ENCODE measurements at regions not wholly inside any gene's neighbourhood (a gene's known extent, or its start where the extent isn't known, plus 50 kb on each side); places are given as distances from the start of the nearest gene placed in this dataset.

DNA sequence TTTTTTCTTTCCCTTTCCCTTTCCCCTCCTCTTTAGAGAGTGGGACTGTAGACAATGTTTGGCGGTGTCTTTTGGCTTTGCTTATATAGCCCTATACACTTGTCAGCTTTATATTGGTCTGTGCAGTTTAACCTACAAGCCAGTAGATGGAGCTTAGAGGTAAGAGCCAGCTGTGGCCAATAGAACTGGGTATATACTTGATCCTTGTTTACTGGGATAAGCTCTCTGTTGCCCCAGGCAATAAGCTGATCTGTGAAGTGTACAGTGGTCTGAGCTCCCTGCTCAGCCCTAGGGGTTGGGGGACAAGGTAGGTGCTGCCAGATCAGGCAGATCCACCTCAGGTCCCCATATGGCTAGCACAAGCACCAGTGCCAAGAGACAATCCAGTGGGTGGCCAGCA is 434.1 kb downstream of the NOVA1 start:
- in situ Hi-C loops (cut with MboI; ENCODE audit: low pct_unique_long_range_greater_than_20kb, low sequenced_read_pairs), result no loop called here
- DNase-seq, result peak; percentile 10

DNA sequence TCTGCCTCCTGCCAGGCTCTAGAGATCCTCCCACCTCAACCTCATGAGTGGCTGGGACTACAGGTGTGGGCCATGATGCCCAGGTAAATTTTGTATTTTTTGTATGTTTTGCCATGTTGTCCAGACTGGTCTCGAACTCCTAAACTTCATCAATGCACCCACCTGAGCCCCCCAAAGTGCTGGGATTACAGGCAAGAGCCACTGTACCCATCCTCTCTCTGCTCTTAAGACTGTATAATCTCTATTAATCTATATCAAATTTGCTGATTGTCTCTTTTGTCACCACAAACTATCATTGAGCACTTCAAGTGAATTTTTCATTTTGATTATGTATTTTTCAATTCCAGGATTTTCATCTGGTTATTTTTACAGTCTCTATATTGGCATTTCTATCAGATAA is 440.3 kb downstream of the NOVA1 start:
- in situ Hi-C loops (cut with MboI; ENCODE audit: low pct_unique_long_range_greater_than_20kb, low sequenced_read_pairs), result no loop called here
- DNase-seq, result no peak

DNA sequence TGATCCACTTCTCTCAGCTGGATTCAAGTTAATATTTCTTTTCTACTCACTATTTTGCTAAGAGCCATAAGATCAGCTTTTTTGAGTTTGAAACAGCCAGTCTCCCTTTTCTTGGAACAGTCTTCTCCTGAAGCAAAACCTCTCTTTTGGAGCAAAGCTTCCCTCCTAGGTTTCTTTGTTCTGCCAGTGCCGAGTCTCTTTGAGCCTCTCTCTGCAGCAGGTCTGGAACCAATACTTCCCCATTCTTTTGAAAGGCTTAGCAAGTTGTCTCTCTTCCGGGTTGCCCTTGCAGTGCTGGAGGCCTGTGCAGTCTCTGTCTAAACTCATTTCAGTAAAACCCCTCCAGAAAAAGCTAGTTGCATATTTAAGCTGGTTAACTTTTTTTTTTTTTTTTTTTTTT is 454.8 kb downstream of the NOVA1 start:
- in situ Hi-C loops (cut with MboI; ENCODE audit: low pct_unique_long_range_greater_than_20kb, low sequenced_read_pairs), result no loop called here
- DNase-seq, result no peak

DNA sequence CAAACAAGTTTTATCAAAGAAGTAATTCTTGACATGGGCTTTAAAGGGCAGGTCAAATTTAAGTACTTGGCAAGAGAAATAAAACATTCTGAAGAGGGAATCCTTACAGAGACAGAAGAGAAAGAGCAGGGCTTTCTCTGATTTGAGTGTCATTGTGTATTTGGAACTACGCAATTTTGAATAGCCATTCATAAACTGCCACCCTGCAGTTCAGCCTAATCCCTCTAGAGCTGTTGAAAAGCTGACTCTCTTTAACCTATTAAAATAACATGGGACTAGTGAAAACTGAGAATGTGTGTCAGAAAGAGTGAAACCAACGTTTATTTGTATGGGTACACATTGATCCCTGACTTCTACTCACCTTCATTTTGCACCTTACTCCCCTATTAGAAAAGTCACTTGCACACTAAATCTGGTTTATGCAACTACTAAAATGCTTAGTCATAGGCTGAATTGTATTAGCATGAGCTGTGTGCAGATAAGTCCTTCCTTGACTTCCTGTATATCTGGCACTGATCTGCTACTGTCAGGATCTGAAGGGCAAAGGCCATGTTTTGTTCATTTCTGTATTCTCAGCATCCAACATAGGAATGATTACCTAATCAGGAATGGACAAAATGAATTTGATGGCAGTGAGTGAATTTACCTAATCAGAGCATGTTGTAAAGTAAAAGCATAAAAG is 458.9 kb downstream of the NOVA1 start:
- DNase-seq, result no peak
- in situ Hi-C loops (cut with MboI; ENCODE audit: low pct_unique_long_range_greater_than_20kb, low sequenced_read_pairs), result no loop called here

DNA sequence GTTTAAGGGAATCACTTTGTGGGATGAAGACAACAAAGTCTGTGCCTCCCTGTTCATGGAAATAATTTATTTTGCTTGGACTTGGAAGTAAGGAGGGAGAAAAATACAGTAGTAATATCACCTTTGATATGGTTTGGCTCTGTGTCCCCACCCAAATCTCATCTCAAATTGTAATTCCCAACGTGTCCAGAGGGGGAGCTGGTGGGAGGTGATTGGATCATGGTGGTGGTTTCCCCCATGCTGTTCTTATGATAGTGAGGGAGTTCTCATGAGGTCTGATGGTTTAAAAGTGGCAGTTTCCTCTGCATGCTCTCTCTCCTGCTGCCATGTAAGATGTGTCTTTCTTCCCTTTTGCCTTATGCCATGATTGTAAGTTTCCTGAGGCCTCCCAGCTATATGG is 460.7 kb downstream of the NOVA1 start:
- in situ Hi-C loops (cut with MboI; ENCODE audit: low pct_unique_long_range_greater_than_20kb, low sequenced_read_pairs), result no loop called here
- DNase-seq, result no peak

DNA sequence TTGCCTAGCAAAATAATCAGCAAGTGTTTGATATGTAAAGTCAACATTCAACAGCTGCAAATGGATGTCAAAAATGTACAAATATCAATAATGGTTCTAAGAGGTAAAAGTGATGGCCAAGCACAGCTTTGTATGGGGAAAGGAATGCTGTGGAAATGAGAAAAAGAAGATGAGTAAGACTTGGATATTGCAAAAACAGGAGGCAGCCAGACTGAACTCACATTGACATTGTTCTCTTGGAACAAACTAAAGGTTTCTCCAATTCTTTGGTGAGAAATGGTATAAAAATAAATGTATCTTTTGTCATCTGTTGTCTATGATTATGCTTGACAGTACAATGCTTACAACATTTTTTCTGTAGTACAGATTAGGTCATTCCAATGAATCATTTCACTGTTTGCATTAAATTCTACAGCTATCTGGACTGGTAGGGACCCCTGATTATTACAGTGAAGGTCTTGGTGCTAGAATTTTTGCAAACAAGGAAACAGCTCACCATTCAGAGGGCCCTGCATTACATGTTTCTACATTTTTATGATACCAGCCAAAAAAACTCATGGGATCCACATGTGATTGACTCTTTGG is 465.7 kb downstream of the NOVA1 start:
- in situ Hi-C loops (cut with MboI; ENCODE audit: low pct_unique_long_range_greater_than_20kb, low sequenced_read_pairs), result no loop called here
- DNase-seq, result no peak

DNA sequence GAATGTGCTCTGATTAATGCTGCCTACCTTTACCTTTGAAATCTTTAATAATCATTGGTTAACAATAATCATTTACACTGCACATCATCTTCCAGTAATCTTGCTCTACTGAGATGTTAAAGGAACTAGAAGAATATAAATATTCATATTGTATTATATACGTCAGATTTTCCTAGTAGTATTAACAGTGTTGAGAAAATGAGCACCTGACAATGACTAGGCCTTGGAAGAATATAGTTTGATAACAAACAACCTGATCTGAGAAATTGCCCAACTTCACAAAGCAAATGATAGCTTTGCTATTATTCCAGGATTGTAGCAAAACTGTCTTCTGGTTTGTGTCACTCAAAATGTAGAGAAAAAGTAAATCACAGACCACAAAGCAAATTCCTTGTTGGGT is 467.1 kb downstream of the NOVA1 start:
- DNase-seq, result no peak
- in situ Hi-C loops (cut with MboI; ENCODE audit: low pct_unique_long_range_greater_than_20kb, low sequenced_read_pairs), result no loop called here

DNA sequence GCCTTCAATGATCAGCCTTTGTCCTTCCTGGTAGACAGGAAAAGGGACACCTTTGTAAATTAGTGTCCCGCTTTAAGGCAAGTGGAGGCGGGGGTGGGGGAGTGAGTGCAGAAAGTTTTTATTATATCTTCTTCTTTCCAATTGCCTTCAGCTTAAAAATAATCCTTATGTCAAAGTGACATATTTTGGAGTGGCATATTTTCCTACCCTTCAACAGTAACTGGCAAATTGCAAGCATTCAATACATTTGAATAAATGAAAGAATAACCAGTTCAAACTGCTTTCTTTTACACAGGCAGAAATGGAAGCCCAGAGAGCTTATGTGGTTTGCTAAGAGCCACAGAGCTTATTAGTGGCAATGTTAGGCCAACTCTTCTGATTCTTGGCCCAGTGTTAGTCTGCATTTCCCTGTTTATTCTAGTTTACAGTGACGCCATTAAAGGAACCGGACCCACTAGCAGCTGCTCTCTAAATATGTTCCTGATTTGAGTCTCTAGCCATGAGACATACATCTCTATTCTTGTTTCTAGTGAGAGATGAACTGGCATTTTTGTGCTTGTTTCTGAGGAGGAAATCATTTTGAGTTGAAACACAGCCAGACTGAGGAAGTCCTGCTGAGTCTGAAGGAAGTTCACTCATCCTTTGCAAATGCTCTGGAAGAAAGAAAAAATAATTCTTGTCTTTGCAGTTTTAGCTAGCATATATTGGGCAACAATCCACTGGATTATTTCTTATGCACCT is 468.7 kb downstream of the NOVA1 start:
- in situ Hi-C loops (cut with MboI; ENCODE audit: low pct_unique_long_range_greater_than_20kb, low sequenced_read_pairs), result no loop called here
- no peak for DNase-seq

DNA sequence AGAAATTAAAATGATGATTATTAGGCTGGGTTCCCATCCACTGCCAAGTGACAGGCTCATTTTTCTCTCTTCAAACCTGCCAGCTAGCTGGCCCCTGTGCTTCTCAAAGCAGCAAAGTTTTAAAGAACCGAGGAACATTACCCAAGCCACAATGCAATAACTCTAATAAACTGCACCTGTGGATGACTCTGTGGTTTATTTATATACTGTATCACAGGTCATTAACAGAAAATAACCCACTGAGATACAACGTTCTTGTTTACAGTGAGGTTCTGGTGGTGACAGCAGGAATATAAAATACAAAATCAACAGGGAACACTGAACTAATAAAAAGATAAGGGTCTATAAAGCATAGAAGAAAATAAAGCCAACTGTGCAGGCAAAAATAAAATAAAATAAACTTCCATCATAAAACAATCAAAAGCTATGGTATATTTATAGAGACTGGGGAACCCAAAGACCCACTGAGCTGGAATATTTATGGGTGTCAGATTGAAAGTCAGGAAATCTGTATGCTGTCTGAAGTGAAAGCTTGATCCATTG is 472.9 kb downstream of the NOVA1 start:
- no peak for DNase-seq
- in situ Hi-C loops (cut with MboI; ENCODE audit: low pct_unique_long_range_greater_than_20kb, low sequenced_read_pairs), result no loop called here

DNA sequence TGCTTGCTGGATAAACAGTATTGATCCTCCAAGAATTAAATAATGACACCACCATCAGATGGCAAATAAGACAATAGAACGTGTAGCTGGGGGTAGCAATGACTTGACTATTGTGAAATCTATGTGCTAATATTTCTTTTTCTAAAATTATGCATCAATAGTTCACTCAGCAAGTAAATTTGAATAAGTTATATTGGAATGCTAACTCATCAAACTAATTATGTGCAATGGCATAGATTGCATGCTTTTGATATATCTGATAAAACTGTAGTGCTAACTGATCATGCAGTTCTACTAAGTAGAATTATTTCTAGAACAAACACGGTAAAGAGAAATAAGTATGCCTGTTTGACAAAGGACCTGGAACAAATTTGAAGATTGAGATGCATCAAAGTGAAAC is 474.4 kb downstream of the NOVA1 start:
- in situ Hi-C loops (cut with MboI; ENCODE audit: low pct_unique_long_range_greater_than_20kb, low sequenced_read_pairs), result no loop called here
- DNase-seq, result no peak

DNA sequence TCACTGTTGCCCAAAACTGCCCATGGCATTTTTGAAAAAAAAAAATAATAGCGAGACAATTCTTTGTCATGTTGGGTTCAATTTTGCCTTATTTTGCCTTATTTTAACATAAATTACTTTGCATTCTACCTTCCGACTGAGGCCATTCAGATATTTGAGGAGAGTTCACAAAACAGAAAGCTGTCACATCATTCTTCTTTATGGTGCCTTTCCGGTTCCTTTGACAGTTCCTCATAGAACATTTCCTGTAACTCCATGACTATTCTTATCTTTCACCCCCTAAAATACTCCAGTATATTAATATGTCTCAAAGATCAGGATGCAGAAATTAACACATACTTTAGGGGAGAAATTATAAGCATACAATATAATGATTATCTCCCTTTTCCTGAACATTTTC is 476.7 kb downstream of the NOVA1 start:
- in situ Hi-C loops (cut with MboI; ENCODE audit: low pct_unique_long_range_greater_than_20kb, low sequenced_read_pairs), result no loop called here
- DNase-seq, result no peak

DNA sequence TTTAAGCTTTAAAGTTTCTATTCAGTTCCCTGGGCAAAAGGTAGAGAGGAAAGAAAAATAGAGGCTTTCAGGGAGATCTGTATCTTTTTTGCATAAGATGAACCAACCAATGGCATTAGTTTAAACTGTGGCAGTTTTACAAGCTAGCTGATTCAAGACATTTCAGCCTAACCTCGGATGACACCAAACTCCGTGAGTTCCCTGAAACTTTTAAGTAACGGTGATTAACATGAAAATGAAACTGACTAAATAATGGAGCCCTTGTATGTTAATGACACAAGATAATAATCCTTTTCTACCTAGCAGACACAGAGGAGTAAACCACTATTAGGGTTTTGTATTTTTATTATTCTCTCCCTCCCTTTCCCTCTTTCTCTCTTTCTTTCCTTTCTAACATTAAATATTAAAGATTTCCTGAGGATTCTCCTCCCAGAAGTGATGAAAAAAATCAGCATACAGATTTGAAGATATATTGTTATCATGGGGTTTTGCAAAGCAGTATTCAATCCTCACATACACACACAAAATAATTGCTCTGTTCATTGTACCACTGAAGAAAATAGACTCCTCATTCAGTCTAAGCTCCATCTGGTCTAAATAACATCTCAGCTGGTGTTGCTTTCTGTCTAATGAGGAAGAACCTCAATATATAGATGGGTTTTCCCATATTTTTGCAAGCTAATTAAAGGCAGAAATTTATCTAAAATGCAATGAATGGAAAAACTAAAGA is 483.8 kb downstream of the NOVA1 start:
- in situ Hi-C loops (cut with MboI; ENCODE audit: low pct_unique_long_range_greater_than_20kb, low sequenced_read_pairs), result no loop called here
- no peak for DNase-seq

DNA sequence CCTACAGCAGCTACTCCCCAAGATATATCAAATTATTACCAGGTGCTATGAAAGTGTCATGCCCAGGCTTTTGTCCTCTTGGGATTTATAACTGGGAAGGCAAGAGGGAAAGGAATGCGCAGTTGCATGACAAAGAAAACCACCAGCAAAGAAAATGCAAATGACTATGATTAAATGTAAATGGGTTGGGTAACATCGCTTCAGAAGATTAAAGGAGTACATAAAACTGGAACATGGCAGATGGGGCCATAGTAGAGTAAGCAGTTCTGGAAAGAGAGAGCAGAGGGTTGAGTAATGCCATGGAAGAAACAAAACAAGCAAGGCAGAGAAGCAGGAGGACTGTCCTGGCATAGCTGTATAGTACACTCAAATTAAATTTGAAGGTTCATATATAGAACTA is 493.1 kb downstream of the NOVA1 start:
- no peak for DNase-seq
- in situ Hi-C loops (cut with MboI; ENCODE audit: low pct_unique_long_range_greater_than_20kb, low sequenced_read_pairs), result no loop called here

DNA sequence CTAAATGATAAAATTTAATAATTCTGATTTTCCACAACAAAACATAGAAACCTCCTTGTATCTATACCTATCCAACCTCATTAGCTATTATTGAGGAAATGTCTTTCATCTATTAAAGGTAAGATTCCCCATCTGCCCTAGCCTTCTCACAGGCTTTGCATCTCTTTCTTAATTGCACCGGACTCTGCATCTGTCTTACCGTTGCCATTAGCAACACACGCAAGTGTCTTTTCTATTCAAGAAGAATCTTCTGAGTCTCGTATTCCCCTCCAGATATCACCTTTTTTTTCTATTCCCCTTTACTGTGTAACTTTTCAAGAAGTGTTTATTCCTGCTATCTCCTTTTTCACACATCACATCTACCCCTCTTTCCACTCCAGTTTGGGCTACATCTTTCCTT is 500.0 kb downstream of the NOVA1 start:
- in situ Hi-C loops (cut with MboI; ENCODE audit: low pct_unique_long_range_greater_than_20kb, low sequenced_read_pairs), result no loop called here
- no peak for DNase-seq

DNA sequence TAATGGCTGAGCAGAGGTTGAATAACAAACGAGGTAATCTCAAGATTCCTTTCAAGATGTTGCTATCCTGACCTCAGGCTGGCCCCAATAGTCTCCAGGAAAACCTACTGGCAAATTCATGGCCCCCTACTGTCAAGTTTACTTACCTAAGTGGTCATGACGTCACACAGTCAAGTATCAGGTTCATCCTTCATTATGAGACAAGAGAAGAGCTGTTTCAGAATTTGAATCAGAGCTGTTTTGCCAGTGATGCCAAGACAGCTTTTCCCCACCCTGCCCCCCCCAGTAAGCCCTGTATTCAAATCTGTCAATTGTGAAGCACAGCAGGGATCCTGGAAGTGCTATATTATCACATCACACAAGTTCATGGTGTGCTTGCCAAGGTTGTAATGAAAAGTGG is 509.6 kb downstream of the NOVA1 start:
- DNase-seq, result no peak
- in situ Hi-C loops (cut with MboI; ENCODE audit: low pct_unique_long_range_greater_than_20kb, low sequenced_read_pairs), result no loop called here

DNA sequence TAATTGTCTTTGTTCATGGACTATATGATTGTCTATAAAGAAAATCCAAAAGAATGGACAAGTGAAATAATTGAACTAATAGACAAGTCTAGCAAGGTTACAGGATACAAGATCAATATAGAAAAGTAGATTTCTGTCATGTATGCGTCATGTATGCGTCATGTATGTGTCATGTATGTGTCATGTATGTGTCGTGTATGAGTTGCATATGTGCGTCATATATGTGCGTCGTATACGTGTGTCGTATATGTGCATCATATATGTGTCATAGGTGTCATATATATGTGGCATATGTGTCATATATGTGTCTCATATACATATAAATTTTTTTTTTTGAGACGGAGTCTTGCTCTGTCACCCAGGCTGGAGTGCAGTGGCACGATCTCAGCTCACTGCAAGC is 516.8 kb downstream of the NOVA1 start:
- no peak for DNase-seq
- in situ Hi-C loops (cut with MboI; ENCODE audit: low pct_unique_long_range_greater_than_20kb, low sequenced_read_pairs), result no loop called here

DNA sequence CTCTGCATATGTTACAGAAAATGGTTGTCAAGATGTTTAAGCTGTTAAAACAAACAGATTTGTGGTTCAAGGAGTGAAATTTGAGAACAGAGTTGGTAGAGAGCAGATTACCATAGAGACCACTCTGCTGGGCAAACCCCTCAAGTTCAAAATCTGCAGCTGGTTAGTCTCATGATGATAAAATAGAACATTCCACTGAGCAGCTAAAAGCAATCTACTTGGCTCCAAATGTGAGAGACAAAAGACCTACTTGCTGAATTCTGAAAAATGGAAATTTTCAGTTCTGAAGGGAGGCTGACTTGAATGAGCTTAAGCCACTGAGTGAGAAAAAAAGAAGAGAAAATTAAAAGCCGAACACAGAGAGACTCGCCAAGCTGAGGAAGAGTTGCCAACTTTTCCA is 519.3 kb downstream of the NOVA1 start:
- in situ Hi-C loops (cut with MboI; ENCODE audit: low pct_unique_long_range_greater_than_20kb, low sequenced_read_pairs), result no loop called here
- DNase-seq, result no peak

DNA sequence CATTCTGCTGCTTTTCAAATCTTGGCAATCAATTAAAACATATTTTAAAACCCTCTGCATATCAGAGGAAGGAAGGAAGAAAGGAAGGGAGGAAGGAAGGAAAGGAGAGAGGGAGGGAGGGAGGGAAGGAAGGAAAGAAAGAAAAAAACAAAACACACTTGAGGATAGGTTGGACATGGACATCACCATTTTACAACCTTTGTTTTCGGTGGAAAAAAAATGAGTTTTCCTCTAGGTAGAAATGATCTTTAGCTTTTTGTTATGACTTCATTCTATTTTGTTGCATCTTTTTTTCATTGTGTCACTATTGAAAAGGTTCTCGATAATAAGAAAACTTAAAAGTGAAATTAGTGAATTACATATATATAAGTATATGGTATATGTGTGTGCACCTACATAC is 522.9 kb downstream of the NOVA1 start:
- in situ Hi-C loops (cut with MboI; ENCODE audit: low pct_unique_long_range_greater_than_20kb, low sequenced_read_pairs), result no loop called here
- DNase-seq, result no peak

DNA sequence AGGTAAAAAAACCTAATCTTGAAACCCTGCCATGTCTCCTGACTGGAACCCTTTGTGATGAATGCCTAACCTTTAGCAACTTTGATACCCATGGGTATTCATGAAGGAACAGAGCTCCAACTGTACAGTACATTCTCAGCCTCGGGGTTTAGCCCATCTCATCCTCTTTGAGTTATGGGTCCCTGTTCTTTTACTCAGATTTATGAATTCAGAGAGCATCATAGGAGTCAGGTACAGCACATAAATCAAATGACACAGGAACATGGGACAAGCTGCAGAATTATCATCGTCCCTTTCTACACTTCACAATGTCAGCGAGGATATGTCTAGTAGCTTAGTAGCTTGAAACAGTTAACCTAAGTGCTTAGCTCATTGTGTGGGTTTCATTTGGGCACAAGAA is 527.4 kb downstream of the NOVA1 start:
- in situ Hi-C loops (cut with MboI; ENCODE audit: low pct_unique_long_range_greater_than_20kb, low sequenced_read_pairs), result no loop called here
- no peak for DNase-seq
